ENCODE measurements at regions not wholly inside any gene's neighbourhood (a gene's known extent, or its start where the extent isn't known, plus 50 kb on each side); places are given as distances from the start of the nearest gene placed in this dataset.

- no peak for DNase-seq (ENCODE audit: extremely low read depth, low read depth)
These were observed 89.0 kb downstream of the MXRA5 start for GRCh38 chrX:3257471-3257870.

GRCh38 chrX:3256868-3257267, 89.6 kb downstream of the MXRA5 start:
- no peak for DNase-seq (ENCODE audit: extremely low read depth, low read depth)

- no peak for DNase-seq (ENCODE audit: extremely low read depth, low read depth)
These were observed 93.7 kb downstream of the MXRA5 start for GRCh38 chrX:3252744-3253143.

- DNase-seq (ENCODE audit: extremely low read depth, low read depth), result no peak
These were observed 95.5 kb downstream of the MXRA5 start for GRCh38 chrX:3250966-3251365.

GRCh38 chrX:3244955-3245354, 101.5 kb downstream of the MXRA5 start:
- DNase-seq (ENCODE audit: extremely low read depth, low read depth), result peak; percentile 12

- DNase-seq (ENCODE audit: extremely low read depth, low read depth), result no peak
These were observed 102.2 kb downstream of the MXRA5 start for GRCh38 chrX:3244203-3244743.

GRCh38 chrX:3232262-3232923, 114.1 kb downstream of the MXRA5 start:
- DNase-seq (ENCODE audit: extremely low read depth, low read depth), result no peak

- DNase-seq (ENCODE audit: extremely low read depth, low read depth), result no peak
These were observed 114.7 kb downstream of the MXRA5 start for GRCh38 chrX:3231766-3232165.

- DNase-seq (ENCODE audit: extremely low read depth, low read depth), result no peak
These were observed 116.0 kb downstream of the MXRA5 start for GRCh38 chrX:3230496-3230895.

- DNase-seq (ENCODE audit: extremely low read depth, low read depth), result no peak
These were observed 118.9 kb downstream of the MXRA5 start for GRCh38 chrX:3227526-3227925.

GRCh38 chrX:3226087-3226486, 120.4 kb downstream of the MXRA5 start:
- DNase-seq (ENCODE audit: extremely low read depth, low read depth), result no peak

- no peak for DNase-seq (ENCODE audit: extremely low read depth, low read depth)
These were observed 124.8 kb downstream of the MXRA5 start for GRCh38 chrX:3221643-3222042.

- no peak for DNase-seq (ENCODE audit: extremely low read depth, low read depth)
These were observed 126.8 kb downstream of the MXRA5 start for GRCh38 chrX:3219667-3220066.

GRCh38 chrX:3219231-3219630, 127.2 kb downstream of the MXRA5 start:
- DNase-seq (ENCODE audit: extremely low read depth, low read depth), result no peak

- no peak for DNase-seq (ENCODE audit: extremely low read depth, low read depth)
These were observed 128.0 kb downstream of the MXRA5 start for GRCh38 chrX:3218442-3218841.

GRCh38 chrX:3216581-3217180, 129.8 kb downstream of the MXRA5 start:
- DNase-seq (ENCODE audit: extremely low read depth, low read depth), result no peak

- DNase-seq (ENCODE audit: extremely low read depth, low read depth), result no peak
These were observed 131.2 kb downstream of the MXRA5 start for GRCh38 chrX:3215249-3215648.

- no peak for DNase-seq (ENCODE audit: extremely low read depth, low read depth)
These were observed 140.1 kb downstream of the MXRA5 start for GRCh38 chrX:3206314-3206713.

GRCh38 chrX:3204606-3205005, 141.8 kb downstream of the MXRA5 start:
- no peak for DNase-seq (ENCODE audit: extremely low read depth, low read depth)

- no peak for DNase-seq (ENCODE audit: extremely low read depth, low read depth)
These were observed 150.6 kb downstream of the MXRA5 start for GRCh38 chrX:3195845-3196244.

- DNase-seq (ENCODE audit: extremely low read depth, low read depth), result no peak
These were observed 151.6 kb downstream of the ARSF start for GRCh38 chrX:3192835-3193234.

GRCh38 chrX:3191796-3192195, 150.5 kb downstream of the ARSF start:
- no peak for DNase-seq (ENCODE audit: extremely low read depth, low read depth)

Measured in NCI-H460 (cell line).